DND-41 (cell line): ENCODE measurements at regions not wholly inside any gene's neighbourhood (a gene's known extent, or its start where the extent isn't known, plus 50 kb on each side); places are given as distances from the start of the nearest gene placed in this dataset.

ENCODE experiments used
- EZH2 ChIP-seq: IDR thresholded peaks from 3 replicates; pipeline ENCODE4 v1.6.1; 2012; ENCODE audit warnings: borderline replicate concordance, low read depth, mild to moderate bottlenecking, moderate library complexity, low read length, inconsistent platforms; ENCODE audit not compliant: severe bottlenecking
- TF ChIP-seq, protein P1 (sequence below): IDR thresholded peaks from 2 replicates; pipeline ENCODE4 v1.5.1; 2012; ENCODE audit warnings: borderline replicate concordance, low read length, moderate library complexity, mild to moderate bottlenecking; ENCODE audit not compliant: poor library complexity, severe bottlenecking; ENCODE audit errors: extremely low read depth

DNA sequence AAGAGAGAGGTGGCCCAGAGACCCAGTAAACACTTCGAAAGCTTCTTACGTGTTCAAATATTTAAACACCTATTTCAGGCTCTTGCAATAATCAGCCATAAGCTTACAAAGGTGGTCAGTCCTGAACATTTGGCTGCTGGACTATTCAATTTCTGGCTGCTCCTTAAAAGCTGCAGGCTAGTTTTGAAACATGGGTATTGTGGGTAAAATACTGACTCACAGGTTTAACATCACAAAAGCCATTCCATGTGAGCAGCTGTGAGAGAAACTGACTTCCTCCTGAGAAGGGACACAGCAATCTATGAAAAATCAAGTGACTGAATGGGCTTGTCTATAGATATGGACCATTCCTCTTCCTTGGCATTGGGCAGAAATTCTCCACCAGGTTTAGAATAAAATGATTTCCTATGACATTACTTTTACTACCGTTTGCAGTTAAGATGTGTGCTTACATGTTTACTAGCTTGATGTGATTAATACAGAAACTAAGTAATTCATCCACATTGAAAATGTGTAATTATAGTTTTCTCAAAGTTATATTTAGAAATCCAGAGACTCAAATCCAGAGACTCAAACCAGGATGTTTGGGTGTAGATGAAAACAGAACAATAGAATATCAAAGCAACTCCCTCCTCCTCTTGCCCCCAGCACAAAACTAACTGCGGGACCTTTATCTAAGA, 252.3 kb downstream of the GATA3 start:
- TF ChIP-seq, protein P1, sequence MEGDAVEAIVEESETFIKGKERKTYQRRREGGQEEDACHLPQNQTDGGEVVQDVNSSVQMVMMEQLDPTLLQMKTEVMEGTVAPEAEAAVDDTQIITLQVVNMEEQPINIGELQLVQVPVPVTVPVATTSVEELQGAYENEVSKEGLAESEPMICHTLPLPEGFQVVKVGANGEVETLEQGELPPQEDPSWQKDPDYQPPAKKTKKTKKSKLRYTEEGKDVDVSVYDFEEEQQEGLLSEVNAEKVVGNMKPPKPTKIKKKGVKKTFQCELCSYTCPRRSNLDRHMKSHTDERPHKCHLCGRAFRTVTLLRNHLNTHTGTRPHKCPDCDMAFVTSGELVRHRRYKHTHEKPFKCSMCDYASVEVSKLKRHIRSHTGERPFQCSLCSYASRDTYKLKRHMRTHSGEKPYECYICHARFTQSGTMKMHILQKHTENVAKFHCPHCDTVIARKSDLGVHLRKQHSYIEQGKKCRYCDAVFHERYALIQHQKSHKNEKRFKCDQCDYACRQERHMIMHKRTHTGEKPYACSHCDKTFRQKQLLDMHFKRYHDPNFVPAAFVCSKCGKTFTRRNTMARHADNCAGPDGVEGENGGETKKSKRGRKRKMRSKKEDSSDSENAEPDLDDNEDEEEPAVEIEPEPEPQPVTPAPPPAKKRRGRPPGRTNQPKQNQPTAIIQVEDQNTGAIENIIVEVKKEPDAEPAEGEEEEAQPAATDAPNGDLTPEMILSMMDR: no peak
- no peak for TF ChIP-seq EZH2
